GM23248 (cell line): ENCODE measurements at regions not wholly inside any gene's neighbourhood (a gene's known extent, or its start where the extent isn't known, plus 50 kb on each side); places are given as distances from the start of the nearest gene placed in this dataset.

Experiments
- DNase-seq: peaks from one replicate; pipeline ENCODE4 v3.0.0-alpha.2; 2015
- H2AFZ ChIP-seq: fragments of 200-600 bp; sonication (generic); 2 replicates; pipeline ENCODE4 v1.6.1; 2016; ENCODE audit warnings: antibody characterized with exemption
- H3F3A ChIP-seq: fragments of 200-600 bp; sonication (generic); 2 replicates; pipeline ENCODE4 v1.6.1; 2016; ENCODE audit warnings: mild to moderate bottlenecking, antibody characterized with exemption, mixed run types; ENCODE audit not compliant: insufficient read depth
- H3K27ac ChIP-seq: fragments of 200-600 bp; sonication (generic); 2 replicates; pipeline ENCODE4 v1.5.1; 2016; ENCODE audit warnings: mild to moderate bottlenecking
- H3K27me3 ChIP-seq: fragments of 200-600 bp; sonication (generic); replicated peaks from 2 replicates; pipeline ENCODE4 v1.6.1; 2016; ENCODE audit warnings: mild to moderate bottlenecking; ENCODE audit not compliant: insufficient read depth
- H3K36me3 ChIP-seq: fragments of 200-600 bp; sonication (generic); 2 replicates; pipeline ENCODE4 v1.6.1; 2016; ENCODE audit warnings: low read depth, mild to moderate bottlenecking
- H3K4me1 ChIP-seq: fragments of 200-600 bp; sonication (generic); 2 replicates; pipeline ENCODE4 v1.6.1; 2016; ENCODE audit warnings: mild to moderate bottlenecking; ENCODE audit not compliant: insufficient read depth
- H3K4me2 ChIP-seq: fragments of 200-600 bp; sonication (generic); one replicate; pipeline ENCODE4 v1.6.1; 2016; ENCODE audit warnings: mild to moderate bottlenecking; ENCODE audit not compliant: unreplicated experiment
- H3K4me3 ChIP-seq: fragments of 200-600 bp; sonication (generic); 2 replicates; pipeline ENCODE4 v1.5.1; 2016; ENCODE audit warnings: mild to moderate bottlenecking
- H3K79me2 ChIP-seq: fragments of 200-600 bp; sonication (generic); 2 replicates; pipeline ENCODE4 v1.6.1; 2016; ENCODE audit warnings: mild to moderate bottlenecking; ENCODE audit not compliant: insufficient read depth
- H3K9ac ChIP-seq: fragments of 200-600 bp; sonication (generic); 2 replicates; pipeline ENCODE4 v1.6.1; 2016; ENCODE audit warnings: mild to moderate bottlenecking
- H3K9me2 ChIP-seq: fragments of 200-600 bp; sonication (generic); 2 replicates; pipeline ENCODE4 v1.6.1; 2016; ENCODE audit warnings: mixed run types, mild to moderate bottlenecking, moderate library complexity; ENCODE audit not compliant: insufficient read depth
- H3K9me3 ChIP-seq: fragments of 200-600 bp; sonication (generic); one replicate; pipeline ENCODE4 v1.6.1; 2017; ENCODE audit warnings: low read depth
- H4K20me1 ChIP-seq: fragments of 200-600 bp; sonication (generic); 2 replicates; pipeline ENCODE4 v1.6.0; 2016; ENCODE audit not compliant: insufficient read depth
- EZH2 ChIP-seq: fragments of 200-600 bp; sonication (generic); IDR thresholded peaks from 2 replicates; pipeline ENCODE4 v1.6.1; 2018; ENCODE audit warnings: antibody characterized with exemption, mild to moderate bottlenecking; ENCODE audit not compliant: insufficient read depth, poor library complexity, severe bottlenecking
- EZH2phosphoT487 ChIP-seq: fragments of 200-600 bp; sonication (generic); IDR thresholded peaks from 2 replicates; pipeline ENCODE4 v1.6.1; 2018; ENCODE audit warnings: antibody characterized with exemption, moderate library complexity, mild to moderate bottlenecking, low read depth; ENCODE audit not compliant: insufficient read depth
- WGBS, 2 experiments: methylation state at CpG; one replicate each; pipeline ENCODE4 v1.1.6; 2015 to 2017; ENCODE audit warnings: low lambda C conversion rate in 2 of 2, low coverage in 1 of 2; ENCODE audit errors: missing lambda C conversion rate in 2 of 2; 5-methylcytosine and 5-hydroxymethylcytosine counted together
- in situ Hi-C: fragments of 300-500 bp; cut with MboI; formaldehyde crosslinking; loops from 2 replicates; pipeline ENCODE4 v1.15.0; 2020

- 88 to 92% methylated on average over 6 of the region's 6 CpGs for WGBS, 2 experiments
- in situ Hi-C loops, result no loop called here
- Histone ChIP-seq H3K27ac (no peak overlapping the region), H3K9ac (no peak overlapping the region), H2AFZ (no peak overlapping the region), H3K9me2 (no peaks in the 10 kb centered on the region), H3K4me3 (no peak overlapping the region), H3K4me1 (peaks cover 16% of the 10 kb centered on the region), H3K36me3 (no peaks in the 10 kb centered on the region), H3F3A (peaks cover 14% of the 10 kb centered on the region), H3K27me3 (no peaks in the 10 kb centered on the region), H3K79me2 (no peaks in the 10 kb centered on the region), H3K4me2 (no peak overlapping the region), H3K9me3 (no peaks in the 10 kb centered on the region), H4K20me1 (no peaks in the 10 kb centered on the region)
- TF ChIP-seq EZH2phosphoT487 (no peak), EZH2 (no peak)
- no peak for DNase-seq
Measured at GRCh38 chr12:89968151-89968700, 259.6 kb upstream of the ATP2B1 start.

- WGBS, 2 experiments, result 85 to 92% methylated on average over 4 of the region's 4 CpGs
- in situ Hi-C loops, result no loop called here
Measured at GRCh38 chr12:89966495-89967240, 258.0 kb upstream of the ATP2B1 start.

GRCh38 chr12:89965993-89966392, 257.4 kb upstream of the ATP2B1 start:
- no peaks in the 10 kb centered on the region for H3K79me2 ChIP-seq
- H3K4me2 ChIP-seq, result no peak overlapping the region
- TF ChIP-seq EZH2 (no peak), EZH2phosphoT487 (no peak)
- H4K20me1 ChIP-seq, result no peaks in the 10 kb centered on the region
- no peaks in the 10 kb centered on the region for H3K9me3 ChIP-seq
- H3K9ac ChIP-seq, result no peak overlapping the region
- WGBS, 2 experiments, result 91 to 97% methylated on average over 2 of the region's 2 CpGs
- in situ Hi-C loops, result no loop called here
- H3K4me1 ChIP-seq, result peaks cover 8% of the 10 kb centered on the region
- H3K9me2 ChIP-seq, result no peaks in the 10 kb centered on the region
- DNase-seq, result no peak
- H2AFZ ChIP-seq, result no peak overlapping the region
- H3F3A ChIP-seq, result peaks cover 10% of the 10 kb centered on the region
- no peaks in the 10 kb centered on the region for H3K27me3 ChIP-seq
- H3K36me3 ChIP-seq, result no peaks in the 10 kb centered on the region
- no peak overlapping the region for H3K4me3 ChIP-seq
- H3K27ac ChIP-seq, result no peak overlapping the region

More at GRCh38 chr12:89966495-89967240, 258.0 kb upstream of the ATP2B1 start:
- Histone ChIP-seq H3K4me2 (no peak overlapping the region), H3K4me3 (no peak overlapping the region), H3K9me2 (no peaks in the 10 kb centered on the region), H3K27me3 (no peaks in the 10 kb centered on the region), H3K36me3 (no peaks in the 10 kb centered on the region), H3F3A (peaks cover 14% of the 10 kb centered on the region), H3K27ac (no peak overlapping the region), H3K9ac (no peak overlapping the region), H3K4me1 (peaks cover 12% of the 10 kb centered on the region), H3K9me3 (no peaks in the 10 kb centered on the region), H2AFZ (no peak overlapping the region), H4K20me1 (no peaks in the 10 kb centered on the region), H3K79me2 (no peaks in the 10 kb centered on the region)
- TF ChIP-seq EZH2, result no peak
- no peak for TF ChIP-seq EZH2phosphoT487
- no peak for DNase-seq

GRCh38 chr12:89962648-89963047, 254.0 kb upstream of the ATP2B1 start:
- Histone ChIP-seq H3K9ac (no peak overlapping the region), H3K27ac (no peak overlapping the region), H4K20me1 (no peaks in the 10 kb centered on the region), H2AFZ (no peak overlapping the region), H3K27me3 (no peaks in the 10 kb centered on the region), H3K9me3 (no peaks in the 10 kb centered on the region), H3F3A (no peaks in the 10 kb centered on the region), H3K9me2 (no peaks in the 10 kb centered on the region), H3K4me2 (no peak overlapping the region), H3K79me2 (no peaks in the 10 kb centered on the region), H3K4me3 (no peak overlapping the region), H3K36me3 (no peaks in the 10 kb centered on the region), H3K4me1 (no peaks in the 10 kb centered on the region)
- WGBS, 2 experiments, result 79% methylated on average over 4 of the region's 4 CpGs
- peak; percentile 19 for DNase-seq
- in situ Hi-C loops, result no loop called here
- no peak for TF ChIP-seq EZH2
- no peak for TF ChIP-seq EZH2phosphoT487
